Lower leg skin (tissue), 3 donors: ENCODE measurements at regions not wholly inside any gene's neighbourhood (a gene's known extent, or its start where the extent isn't known, plus 50 kb on each side); places are given as distances from the start of the nearest gene placed in this dataset.

Experiments used
- POLR2A ChIP-seq, 2 donors: fragments of 450-650 bp; IDR thresholded peaks; one replicate each; pipeline ENCODE4 v1.6.1; 2016 to 2017; ENCODE audit warnings: antibody characterized with exemption in 2 of 2, mild to moderate bottlenecking in 1 of 2, moderate library complexity in 1 of 2
- TF ChIP-seq, protein P1 (sequence below), 3 donors: fragments of 450-650 bp; IDR thresholded peaks; one replicate each; pipeline ENCODE4 v1.5.1; 2016; ENCODE audit warnings: antibody characterized with exemption in 3 of 3, mild to moderate bottlenecking in 3 of 3, moderate library complexity in 2 of 3

DNA sequence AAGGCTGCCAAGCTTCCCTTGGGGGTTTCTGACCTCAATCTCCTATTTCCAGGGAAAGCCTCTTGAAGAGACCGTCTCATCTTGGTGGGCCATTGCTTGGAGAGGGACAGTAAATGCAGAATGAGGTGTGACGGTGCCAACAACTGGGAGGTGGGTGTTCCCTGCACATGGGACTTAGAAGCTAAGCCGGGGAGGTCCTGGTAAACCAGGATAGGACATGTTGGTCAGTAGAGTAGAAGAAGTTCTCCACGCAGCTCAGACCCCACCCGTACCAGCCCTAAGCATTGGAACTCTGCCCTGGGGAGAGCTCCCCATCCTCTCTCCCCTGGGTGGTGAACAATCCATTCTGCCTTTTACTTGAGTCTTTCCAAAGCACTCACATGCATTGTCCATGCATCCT lies 92.0 kb downstream of the SOX1 start:
- TF ChIP-seq, protein P1, sequence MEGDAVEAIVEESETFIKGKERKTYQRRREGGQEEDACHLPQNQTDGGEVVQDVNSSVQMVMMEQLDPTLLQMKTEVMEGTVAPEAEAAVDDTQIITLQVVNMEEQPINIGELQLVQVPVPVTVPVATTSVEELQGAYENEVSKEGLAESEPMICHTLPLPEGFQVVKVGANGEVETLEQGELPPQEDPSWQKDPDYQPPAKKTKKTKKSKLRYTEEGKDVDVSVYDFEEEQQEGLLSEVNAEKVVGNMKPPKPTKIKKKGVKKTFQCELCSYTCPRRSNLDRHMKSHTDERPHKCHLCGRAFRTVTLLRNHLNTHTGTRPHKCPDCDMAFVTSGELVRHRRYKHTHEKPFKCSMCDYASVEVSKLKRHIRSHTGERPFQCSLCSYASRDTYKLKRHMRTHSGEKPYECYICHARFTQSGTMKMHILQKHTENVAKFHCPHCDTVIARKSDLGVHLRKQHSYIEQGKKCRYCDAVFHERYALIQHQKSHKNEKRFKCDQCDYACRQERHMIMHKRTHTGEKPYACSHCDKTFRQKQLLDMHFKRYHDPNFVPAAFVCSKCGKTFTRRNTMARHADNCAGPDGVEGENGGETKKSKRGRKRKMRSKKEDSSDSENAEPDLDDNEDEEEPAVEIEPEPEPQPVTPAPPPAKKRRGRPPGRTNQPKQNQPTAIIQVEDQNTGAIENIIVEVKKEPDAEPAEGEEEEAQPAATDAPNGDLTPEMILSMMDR (IDR thresholded peaks at IDR 0.05): no peak
- TF ChIP-seq POLR2A (IDR thresholded peaks at IDR 0.05): no peak
